ENCODE measurements at regions not wholly inside any gene's neighbourhood (a gene's known extent, or its start where the extent isn't known, plus 50 kb on each side); places are given as distances from the start of the nearest gene placed in this dataset.

DNA sequence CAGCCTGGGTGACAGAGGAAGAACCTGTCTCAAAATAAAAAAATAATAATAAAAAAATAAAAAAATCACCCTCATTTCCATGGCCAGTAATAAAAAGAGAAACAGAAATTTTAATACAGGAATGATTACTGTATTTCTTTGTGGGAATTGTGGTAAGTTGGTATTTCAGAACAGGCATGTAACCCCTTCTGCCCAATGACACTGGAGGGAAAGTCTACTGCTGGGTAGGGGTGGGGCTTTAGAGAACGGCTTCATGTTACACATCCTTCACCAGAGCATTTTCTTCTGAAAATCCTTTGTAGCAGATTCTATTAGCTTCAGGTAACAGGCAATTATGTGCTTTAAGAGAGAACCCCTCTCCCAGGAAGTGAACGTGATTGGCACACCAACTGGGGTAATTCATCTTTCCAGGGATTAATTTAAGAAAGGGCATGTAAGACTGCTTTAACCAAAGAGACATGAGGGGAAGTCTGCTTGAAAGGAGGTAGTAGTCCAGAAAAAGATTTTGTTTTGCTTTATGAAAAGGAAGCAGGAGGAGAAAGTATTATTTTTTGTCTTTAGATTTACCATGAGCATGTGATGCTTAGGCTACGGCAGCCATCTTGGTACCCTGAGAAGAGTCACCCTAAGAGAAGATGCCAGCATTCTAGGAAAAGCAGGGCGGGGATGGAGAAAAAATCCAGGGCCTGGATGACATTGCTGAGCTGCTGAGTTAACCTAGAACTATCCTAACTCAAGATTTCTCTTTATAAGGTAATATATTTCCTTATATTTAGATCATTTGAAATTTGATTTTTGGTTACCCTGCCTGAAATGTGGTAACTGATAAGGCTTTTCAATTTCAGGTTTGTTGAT lies 57.7 kb upstream of the DPT start:
- TF ChIP-seq, protein P1, sequence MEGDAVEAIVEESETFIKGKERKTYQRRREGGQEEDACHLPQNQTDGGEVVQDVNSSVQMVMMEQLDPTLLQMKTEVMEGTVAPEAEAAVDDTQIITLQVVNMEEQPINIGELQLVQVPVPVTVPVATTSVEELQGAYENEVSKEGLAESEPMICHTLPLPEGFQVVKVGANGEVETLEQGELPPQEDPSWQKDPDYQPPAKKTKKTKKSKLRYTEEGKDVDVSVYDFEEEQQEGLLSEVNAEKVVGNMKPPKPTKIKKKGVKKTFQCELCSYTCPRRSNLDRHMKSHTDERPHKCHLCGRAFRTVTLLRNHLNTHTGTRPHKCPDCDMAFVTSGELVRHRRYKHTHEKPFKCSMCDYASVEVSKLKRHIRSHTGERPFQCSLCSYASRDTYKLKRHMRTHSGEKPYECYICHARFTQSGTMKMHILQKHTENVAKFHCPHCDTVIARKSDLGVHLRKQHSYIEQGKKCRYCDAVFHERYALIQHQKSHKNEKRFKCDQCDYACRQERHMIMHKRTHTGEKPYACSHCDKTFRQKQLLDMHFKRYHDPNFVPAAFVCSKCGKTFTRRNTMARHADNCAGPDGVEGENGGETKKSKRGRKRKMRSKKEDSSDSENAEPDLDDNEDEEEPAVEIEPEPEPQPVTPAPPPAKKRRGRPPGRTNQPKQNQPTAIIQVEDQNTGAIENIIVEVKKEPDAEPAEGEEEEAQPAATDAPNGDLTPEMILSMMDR (IDR thresholded peaks at IDR 0.05), result no peak
- TF ChIP-seq POLR2A (IDR thresholded peaks at IDR 0.05), result no peak
